ENCODE measurements at regions not wholly inside any gene's neighbourhood (a gene's known extent, or its start where the extent isn't known, plus 50 kb on each side); places are given as distances from the start of the nearest gene placed in this dataset.

DNA sequence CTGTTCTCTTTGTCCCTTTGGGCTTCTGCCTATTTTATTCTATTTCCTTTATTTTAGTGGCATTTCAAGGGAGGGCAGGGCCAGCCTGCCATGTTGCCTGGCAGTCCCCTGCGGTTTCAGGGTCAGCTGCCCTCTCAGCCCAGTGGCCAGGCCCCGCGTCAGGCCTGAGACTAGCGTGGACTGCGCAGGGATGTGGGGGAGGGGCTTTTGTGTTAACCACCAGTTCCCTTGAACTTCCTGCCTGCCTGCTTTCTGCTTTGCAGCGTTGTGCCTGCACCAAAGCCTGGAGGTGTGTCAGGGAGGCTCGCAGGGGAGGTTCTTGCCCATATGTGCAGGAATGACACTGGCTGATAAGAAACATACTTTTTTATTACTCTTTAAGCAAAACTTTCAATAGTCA lies 157.6 kb downstream of the SLC35B3 start:
- peaks cover 19% of the 10 kb centered on the region for H3K4me1 Mint-ChIP-seq (ENCODE audit: low read depth)
- H3K36me3 Mint-ChIP-seq (ENCODE audit: insufficient read depth) = peaks cover 1% of the 10 kb centered on the region
- TF ChIP-seq, protein P1, sequence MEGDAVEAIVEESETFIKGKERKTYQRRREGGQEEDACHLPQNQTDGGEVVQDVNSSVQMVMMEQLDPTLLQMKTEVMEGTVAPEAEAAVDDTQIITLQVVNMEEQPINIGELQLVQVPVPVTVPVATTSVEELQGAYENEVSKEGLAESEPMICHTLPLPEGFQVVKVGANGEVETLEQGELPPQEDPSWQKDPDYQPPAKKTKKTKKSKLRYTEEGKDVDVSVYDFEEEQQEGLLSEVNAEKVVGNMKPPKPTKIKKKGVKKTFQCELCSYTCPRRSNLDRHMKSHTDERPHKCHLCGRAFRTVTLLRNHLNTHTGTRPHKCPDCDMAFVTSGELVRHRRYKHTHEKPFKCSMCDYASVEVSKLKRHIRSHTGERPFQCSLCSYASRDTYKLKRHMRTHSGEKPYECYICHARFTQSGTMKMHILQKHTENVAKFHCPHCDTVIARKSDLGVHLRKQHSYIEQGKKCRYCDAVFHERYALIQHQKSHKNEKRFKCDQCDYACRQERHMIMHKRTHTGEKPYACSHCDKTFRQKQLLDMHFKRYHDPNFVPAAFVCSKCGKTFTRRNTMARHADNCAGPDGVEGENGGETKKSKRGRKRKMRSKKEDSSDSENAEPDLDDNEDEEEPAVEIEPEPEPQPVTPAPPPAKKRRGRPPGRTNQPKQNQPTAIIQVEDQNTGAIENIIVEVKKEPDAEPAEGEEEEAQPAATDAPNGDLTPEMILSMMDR (IDR thresholded peaks at IDR 0.05; ENCODE audit: unreplicated experiment) = no peak
- H3K4me3 Mint-ChIP-seq (ENCODE audit: low read depth) = no peak overlapping the region
- peaks cover 8% of the 10 kb centered on the region for H3K27me3 Mint-ChIP-seq
- H3K9me3 Mint-ChIP-seq (ENCODE audit: low read depth) = peaks cover 2% of the 10 kb centered on the region
- DNase-seq (ENCODE audit: low spot score, unreplicated experiment) = no peak
- no peak overlapping the region for H3K27ac Mint-ChIP-seq

DNA sequence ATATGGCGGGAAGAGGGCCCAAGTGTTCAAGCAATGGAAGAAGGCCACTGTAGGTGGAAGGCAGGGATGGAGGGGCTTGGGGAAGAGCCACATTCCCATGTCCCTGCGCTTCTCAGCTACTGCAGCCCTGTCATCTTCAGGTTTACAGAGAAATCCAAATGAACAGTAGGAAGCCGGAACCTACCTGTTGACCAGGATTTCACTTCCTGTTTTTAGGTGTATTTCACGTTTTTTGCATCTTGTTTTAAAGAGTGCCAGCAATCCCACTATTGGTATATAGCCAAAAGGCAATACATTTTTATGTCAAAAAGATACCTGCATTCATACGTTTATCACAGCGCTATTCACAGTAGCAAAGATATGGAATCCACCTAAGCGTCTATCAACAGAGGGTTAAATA lies 159.2 kb downstream of the SLC35B3 start:
- Mint-ChIP-seq H3K9me3 (ENCODE audit: low read depth) (no peaks in the 10 kb centered on the region), H3K4me1 (ENCODE audit: low read depth) (peaks cover 19% of the 10 kb centered on the region), H3K4me3 (ENCODE audit: low read depth) (no peak overlapping the region), H3K27ac (no peak overlapping the region), H3K36me3 (ENCODE audit: insufficient read depth) (no peaks in the 10 kb centered on the region), H3K27me3 (peaks cover 8% of the 10 kb centered on the region)
- DNase-seq (ENCODE audit: low spot score, unreplicated experiment) = no peak
- TF ChIP-seq, protein P1 (IDR thresholded peaks at IDR 0.05; ENCODE audit: unreplicated experiment) = no peak

DNA sequence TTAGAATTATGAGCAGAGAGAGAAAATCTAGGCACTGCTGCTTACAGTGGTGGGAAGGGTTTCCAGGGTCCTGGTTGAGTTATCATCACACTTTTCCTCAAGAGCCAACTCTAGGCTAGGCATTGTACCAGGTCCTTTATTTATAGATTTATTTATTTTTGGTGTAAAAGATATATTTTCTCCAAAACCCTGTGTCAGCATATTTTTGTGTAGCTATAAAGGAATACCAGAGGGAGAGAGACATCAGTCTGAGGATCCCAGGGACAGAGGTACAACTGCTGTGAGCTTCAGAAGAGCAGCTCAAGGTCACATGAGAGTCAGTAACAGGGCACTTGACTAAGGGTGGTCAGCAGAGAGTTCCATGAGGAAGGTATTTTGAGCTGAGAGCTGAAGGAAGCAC lies 159.7 kb downstream of the SLC35B3 start:
- Mint-ChIP-seq H3K4me3 (ENCODE audit: low read depth) (no peak overlapping the region), H3K4me1 (ENCODE audit: low read depth) (peaks cover 19% of the 10 kb centered on the region), H3K36me3 (ENCODE audit: insufficient read depth) (no peaks in the 10 kb centered on the region), H3K27ac (no peak overlapping the region), H3K9me3 (ENCODE audit: low read depth) (no peaks in the 10 kb centered on the region), H3K27me3 (peaks cover 8% of the 10 kb centered on the region)
- no peak for DNase-seq (ENCODE audit: low spot score, unreplicated experiment)
- TF ChIP-seq, protein P1 (IDR thresholded peaks at IDR 0.05; ENCODE audit: unreplicated experiment) = no peak

DNA sequence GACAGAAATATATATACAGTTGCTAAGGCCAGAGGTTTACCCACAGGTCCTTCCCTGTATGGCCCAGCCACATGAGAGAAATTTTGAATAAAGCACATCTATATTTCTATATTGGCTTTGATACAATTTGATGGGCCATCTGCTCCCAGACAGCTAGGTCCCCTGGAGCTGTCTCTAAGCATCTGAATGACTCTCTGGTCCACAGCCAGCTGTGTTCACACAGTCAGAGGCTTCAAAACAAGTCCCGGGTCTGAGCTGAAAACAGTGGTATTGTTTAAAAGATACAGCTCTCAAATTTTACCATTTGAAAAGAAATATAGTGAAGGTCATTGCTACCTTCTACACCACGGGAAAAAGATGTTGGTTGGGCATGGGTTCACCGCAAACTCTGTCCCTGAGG lies 161.1 kb downstream of the SLC35B3 start:
- TF ChIP-seq, protein P1 (IDR thresholded peaks at IDR 0.05; ENCODE audit: unreplicated experiment) = no peak
- no peak overlapping the region for H3K4me3 Mint-ChIP-seq (ENCODE audit: low read depth)
- H3K9me3 Mint-ChIP-seq (ENCODE audit: low read depth) = peaks cover 2% of the 10 kb centered on the region
- DNase-seq (ENCODE audit: low spot score, unreplicated experiment) = no peak
- H3K4me1 Mint-ChIP-seq (ENCODE audit: low read depth) = peaks cover 16% of the 10 kb centered on the region
- H3K27ac Mint-ChIP-seq = no peak overlapping the region
- H3K27me3 Mint-ChIP-seq = peaks cover 4% of the 10 kb centered on the region
- no peaks in the 10 kb centered on the region for H3K36me3 Mint-ChIP-seq (ENCODE audit: insufficient read depth)

DNA sequence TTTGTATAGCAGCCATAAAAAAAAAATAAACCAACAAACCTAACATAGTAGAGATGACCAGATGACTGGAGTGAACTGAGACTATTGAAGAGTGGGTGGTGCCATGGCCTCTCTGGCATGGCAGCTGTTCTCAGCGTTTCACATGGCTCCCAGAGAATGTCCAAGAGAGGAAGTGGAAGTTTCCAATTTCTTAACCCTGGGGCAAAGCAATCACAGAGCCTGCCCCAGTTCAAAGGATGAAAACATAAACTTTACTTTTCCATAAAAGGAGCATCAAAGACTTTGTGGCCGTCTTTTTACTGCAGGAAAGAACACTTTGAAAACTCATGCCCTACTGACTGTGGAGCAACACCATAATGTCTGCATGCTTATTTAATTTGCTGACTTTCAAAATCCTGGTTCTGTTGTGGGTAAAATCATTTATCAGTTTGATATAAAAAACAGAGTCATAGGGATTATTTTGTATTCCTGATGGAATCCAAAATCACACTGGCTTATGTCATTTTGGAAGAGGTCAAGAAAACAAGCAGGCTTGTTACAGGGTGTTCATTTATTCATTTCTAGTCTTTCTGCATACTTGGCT lies 165.4 kb downstream of the SLC35B3 start:
- no peak for DNase-seq (ENCODE audit: low spot score, unreplicated experiment)
- Mint-ChIP-seq H3K4me1 (ENCODE audit: low read depth) (no peaks in the 10 kb centered on the region), H3K27ac (no peak overlapping the region), H3K4me3 (ENCODE audit: low read depth) (no peak overlapping the region), H3K36me3 (ENCODE audit: insufficient read depth) (no peaks in the 10 kb centered on the region), H3K27me3 (no peaks in the 10 kb centered on the region), H3K9me3 (ENCODE audit: low read depth) (peaks cover 3% of the 10 kb centered on the region)
- TF ChIP-seq, protein P1 (IDR thresholded peaks at IDR 0.05; ENCODE audit: unreplicated experiment) = no peak
